Adrenal gland (tissue), 9 donors: ENCODE measurements at regions not wholly inside any gene's neighbourhood (a gene's known extent, or its start where the extent isn't known, plus 50 kb on each side); places are given as distances from the start of the nearest gene placed in this dataset.

Experiments used
- DNase-seq, 7 donors: peaks; one replicate each; pipeline ENCODE4 v3.0.0-alpha.2; 2019 to 2020
- H3K27ac ChIP-seq, 5 donors: fragments of 200-600 bp; sonication (generic) in 4 of 5; 1 replicate in 3 of 5; 2 replicates in 2 of 5; pipeline versions ENCODE4 v1.5.1 to v1.8.0; 2016 to 2020; ENCODE audit warnings: mild to moderate bottlenecking in 1 of 5
- H3K27me3 ChIP-seq: fragments of 200-600 bp; 2 replicates; pipeline ENCODE4 v1.8.0; 2021
- H3K36me3 ChIP-seq, 2 donors: fragments of 200-600 bp; replicated peaks in 1 of 2; 1 replicate in 1 of 2; 2 replicates in 1 of 2; pipeline versions ENCODE4 v1.5.1 to v1.8.0; 2018 to 2022
- H3K4me1 ChIP-seq, 2 donors: fragments of 200-600 bp; replicated peaks in 1 of 2; 1 replicate in 1 of 2; 2 replicates in 1 of 2; pipeline versions ENCODE4 v1.5.1 to v1.8.0; 2018 to 2021
- H3K4me3 ChIP-seq, 4 donors: fragments of 200-600 bp; sonication (generic) in 3 of 4; one replicate each; pipeline ENCODE4 v1.5.1; 2016 to 2018
- H3K9me3 ChIP-seq, 3 donors: fragments of 200-600 bp; sonication (generic) in 1 of 3; replicated peaks in 1 of 3; 1 replicate in 2 of 3; 2 replicates in 1 of 3; pipeline versions ENCODE4 v1.5.1 to v1.8.0; 2016 to 2021
- POLR2A ChIP-seq, 2 donors: fragments of 450-650 bp; IDR thresholded peaks; one replicate each; pipeline ENCODE4 v1.6.1; 2017; ENCODE audit warnings: antibody characterized with exemption in 2 of 2, mild to moderate bottlenecking in 2 of 2, moderate library complexity in 1 of 2
- WGBS, 4 donors: extraction: QIAGEN DNeasy Blood & Tissue Kit in 2 of 4; methylation state at CpG; one replicate each; pipeline versions ENCODE4 v1.1.5 to v1.1.7; 2013 to 2017; 5-methylcytosine and 5-hydroxymethylcytosine counted together
- intact Hi-C, 2 donors: fragments of 100-400 bp; cut with DNase I; formaldehyde crosslinking; loops; one replicate each; pipeline versions ENCODE4 v1.14.1 to v1.15.0; 2022 to 2023
- TF ChIP-seq, protein P1 (sequence below), 6 experiments: fragments of 450-650 bp in 4 of 6; fragments of 200-600 bp in 2 of 6; sonication (generic) in 1 of 6; IDR thresholded peaks; 1 replicate in 5 of 6; 2 replicates in 1 of 6; pipeline versions ENCODE4 v1.5.1 to v1.8.0; 2016 to 2021; ENCODE audit warnings: antibody characterized with exemption in 6 of 6, mild to moderate bottlenecking in 2 of 6, moderate library complexity in 1 of 6
- donor health status: healthy with polysubstance abuse.
- donor health status: Bipolar disorder and iron deficiency.
- donor health status: DM: yes; HTN: yes; CAD: no.
- donor health status: DM: no; HTN: no; CAD: no.
- donor health status: DM: no; HTN: no; CAD: no.

DNA sequence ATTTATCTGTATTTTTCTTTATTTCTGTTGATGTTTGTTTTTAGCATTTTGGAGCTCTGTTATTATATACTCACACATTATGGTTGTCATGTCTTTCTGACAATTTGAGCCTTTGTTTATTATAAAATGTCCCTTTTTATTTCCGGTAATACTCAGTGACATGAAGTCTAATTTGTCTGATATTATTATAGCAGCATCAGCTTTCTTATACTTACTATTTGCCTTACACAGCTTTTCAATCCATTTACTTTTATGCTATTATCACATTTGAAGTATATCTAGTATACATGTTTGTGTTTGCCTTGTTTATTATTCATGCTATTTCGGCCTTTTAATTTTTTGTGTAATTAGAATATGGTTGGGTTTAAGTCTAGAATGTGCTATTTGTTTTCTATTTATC is 430.6 kb upstream of the FANCL start:
- Histone ChIP-seq H3K27me3 (no peaks in the 10 kb centered on the region), H3K4me1 (no peaks in the 10 kb centered on the region), H3K4me3 (no peak overlapping the region), H3K9me3 (no peaks in the 10 kb centered on the region), H3K27ac (no peak overlapping the region), H3K36me3 (no peaks in the 10 kb centered on the region)
- TF ChIP-seq, protein P1, sequence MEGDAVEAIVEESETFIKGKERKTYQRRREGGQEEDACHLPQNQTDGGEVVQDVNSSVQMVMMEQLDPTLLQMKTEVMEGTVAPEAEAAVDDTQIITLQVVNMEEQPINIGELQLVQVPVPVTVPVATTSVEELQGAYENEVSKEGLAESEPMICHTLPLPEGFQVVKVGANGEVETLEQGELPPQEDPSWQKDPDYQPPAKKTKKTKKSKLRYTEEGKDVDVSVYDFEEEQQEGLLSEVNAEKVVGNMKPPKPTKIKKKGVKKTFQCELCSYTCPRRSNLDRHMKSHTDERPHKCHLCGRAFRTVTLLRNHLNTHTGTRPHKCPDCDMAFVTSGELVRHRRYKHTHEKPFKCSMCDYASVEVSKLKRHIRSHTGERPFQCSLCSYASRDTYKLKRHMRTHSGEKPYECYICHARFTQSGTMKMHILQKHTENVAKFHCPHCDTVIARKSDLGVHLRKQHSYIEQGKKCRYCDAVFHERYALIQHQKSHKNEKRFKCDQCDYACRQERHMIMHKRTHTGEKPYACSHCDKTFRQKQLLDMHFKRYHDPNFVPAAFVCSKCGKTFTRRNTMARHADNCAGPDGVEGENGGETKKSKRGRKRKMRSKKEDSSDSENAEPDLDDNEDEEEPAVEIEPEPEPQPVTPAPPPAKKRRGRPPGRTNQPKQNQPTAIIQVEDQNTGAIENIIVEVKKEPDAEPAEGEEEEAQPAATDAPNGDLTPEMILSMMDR (IDR thresholded peaks at IDR 0.05), result no peak
- no peak for TF ChIP-seq POLR2A (IDR thresholded peaks at IDR 0.05)
- WGBS, 4 donors, result 82 to 92% (median 89%) methylated on average over 2 of the region's 2 CpGs
- DNase-seq, result no peak
- intact Hi-C loops, result no loop called here

DNA sequence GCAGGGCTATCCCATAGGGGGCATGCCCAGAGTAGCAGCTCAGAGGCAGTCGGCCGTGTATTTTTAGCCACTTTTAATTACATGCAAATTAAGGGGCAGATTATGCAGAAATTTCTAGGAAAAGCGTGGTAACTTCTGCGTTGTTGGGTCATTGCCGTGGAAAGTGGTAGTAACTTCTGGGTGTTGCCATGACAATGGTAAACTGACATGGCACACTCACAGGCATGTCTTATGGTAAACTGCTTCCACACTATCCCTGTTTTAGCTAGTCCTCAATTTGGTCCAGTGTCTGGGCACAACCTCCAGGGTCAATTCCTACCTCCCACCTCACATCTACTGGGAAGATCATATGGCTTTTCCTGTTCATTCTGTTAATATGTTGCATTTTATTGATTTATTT is 428.9 kb upstream of the FANCL start:
- 85 to 97% (median 86%) methylated on average over 5 of the region's 5 CpGs for WGBS, 4 donors
- no peak for DNase-seq
- intact Hi-C loops, result no loop called here
- Histone ChIP-seq H3K4me3 (no peak overlapping the region), H3K27ac (no peak overlapping the region), H3K36me3 (no peaks in the 10 kb centered on the region), H3K9me3 (no peaks in the 10 kb centered on the region), H3K27me3 (no peaks in the 10 kb centered on the region), H3K4me1 (no peaks in the 10 kb centered on the region)
- TF ChIP-seq, protein P1 (IDR thresholded peaks at IDR 0.05), result no peak
- no peak for TF ChIP-seq POLR2A (IDR thresholded peaks at IDR 0.05)

DNA sequence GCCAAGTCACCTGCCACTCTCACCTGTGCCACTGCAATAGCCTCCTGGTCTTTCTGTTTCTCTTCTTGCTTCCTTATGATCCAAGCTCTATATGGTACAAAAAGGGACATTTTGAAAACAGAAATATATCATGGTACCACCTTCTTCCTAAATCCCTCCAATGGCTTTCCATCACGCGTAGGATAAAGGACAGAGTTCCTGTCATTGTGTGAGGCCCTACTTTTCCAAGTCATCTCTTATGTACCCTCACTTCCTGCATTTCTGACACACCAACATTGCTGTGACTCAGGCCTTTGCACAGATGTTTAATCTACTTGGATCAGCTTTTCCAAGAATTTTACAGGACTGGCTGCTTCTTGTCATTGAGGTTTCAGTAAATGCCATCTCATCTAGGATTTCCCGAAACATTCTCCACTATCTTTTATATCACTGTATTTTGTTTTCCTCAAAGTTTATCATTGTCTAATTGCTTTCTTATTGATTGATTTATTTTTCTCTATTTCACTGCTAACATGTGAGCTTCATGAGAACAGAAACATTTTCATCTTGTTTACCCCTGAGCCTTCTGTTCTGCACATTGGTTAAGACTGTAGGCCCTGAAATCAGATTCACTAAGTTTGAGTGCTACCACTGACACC is 426.1 kb upstream of the FANCL start:
- Histone ChIP-seq H3K27ac (no peak overlapping the region), H3K27me3 (no peaks in the 10 kb centered on the region), H3K4me3 (no peak overlapping the region), H3K9me3 (no peaks in the 10 kb centered on the region), H3K4me1 (no peaks in the 10 kb centered on the region), H3K36me3 (no peaks in the 10 kb centered on the region)
- WGBS, 4 donors, result 56 to 94% (median 87%) methylated on average over 2 to 3 of the region's 3 CpGs
- TF ChIP-seq, protein P1 (IDR thresholded peaks at IDR 0.05), result no peak
- no peak for TF ChIP-seq POLR2A (IDR thresholded peaks at IDR 0.05)
- intact Hi-C loops, result no loop called here
- DNase-seq, result no peak

DNA sequence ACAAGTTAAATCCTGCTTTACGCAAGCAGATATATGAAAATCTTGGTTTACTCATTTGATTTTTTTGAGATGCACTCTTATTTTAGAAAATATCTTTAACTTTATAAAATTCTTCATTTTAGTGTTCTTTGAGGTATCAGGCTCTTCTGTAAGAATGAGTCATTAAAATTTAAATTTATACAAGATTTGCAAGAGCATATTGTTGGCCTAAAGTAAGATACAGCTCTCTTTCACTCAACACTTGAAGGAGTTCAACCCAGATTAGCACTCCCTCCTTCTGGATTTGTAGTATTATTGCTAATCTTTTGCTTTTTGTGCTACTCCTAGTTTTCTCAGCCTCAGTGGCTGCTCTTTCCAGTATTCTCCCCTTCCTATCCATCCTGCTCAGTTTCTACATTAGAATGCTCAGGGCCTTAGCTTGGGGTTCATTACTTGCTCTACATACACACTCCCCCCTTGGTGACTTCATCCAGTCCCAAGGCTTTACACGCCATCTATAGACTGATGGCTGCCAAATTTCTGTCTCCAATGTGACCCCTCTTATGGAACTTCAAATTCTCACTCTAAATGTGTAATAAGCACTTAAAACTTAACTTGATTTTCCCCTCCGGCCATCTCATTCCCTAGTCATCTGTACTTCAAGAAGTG is 425.3 kb upstream of the FANCL start:
- TF ChIP-seq, protein P1 (IDR thresholded peaks at IDR 0.05), result no peak
- no peak for TF ChIP-seq POLR2A (IDR thresholded peaks at IDR 0.05)
- no peaks in the 10 kb centered on the region for H3K9me3 ChIP-seq
- H3K4me1 ChIP-seq, result no peaks in the 10 kb centered on the region
- no peak overlapping the region for H3K4me3 ChIP-seq
- WGBS, 4 donors, result 81 to 94% (median 92%) methylated on average over 3 of the region's 3 CpGs
- no peak for DNase-seq
- intact Hi-C loops, result no loop called here
- no peaks in the 10 kb centered on the region for H3K27me3 ChIP-seq
- H3K27ac ChIP-seq, result no peak overlapping the region
- no peaks in the 10 kb centered on the region for H3K36me3 ChIP-seq
